ENCODE measurements at regions not wholly inside any gene's neighbourhood (a gene's known extent, or its start where the extent isn't known, plus 50 kb on each side); places are given as distances from the start of the nearest gene placed in this dataset.

- TF ChIP-seq POLR2AphosphoS5 (IDR thresholded peaks at IDR 0.05; ENCODE audit: low read depth, low read length) (no peak), CEBPB (IDR thresholded peaks at IDR 0.05; ENCODE audit: borderline replicate concordance, low read depth, low read length) (no peak), TRIM24 (CRISPR knock-in tag; IDR thresholded peaks at IDR 0.05) (no peak), ZFP91 (CRISPR knock-in tag; IDR thresholded peaks at IDR 0.05; ENCODE audit: borderline replicate concordance) (no peak), CTCF (CRISPR knock-in tag; IDR thresholded peaks at IDR 0.05) (no peak), NR2F1 (CRISPR knock-in tag; IDR thresholded peaks at IDR 0.05) (no peak), E2F1 (CRISPR knock-in tag; IDR thresholded peaks at IDR 0.05) (no peak), PBX3 (CRISPR knock-in tag; IDR thresholded peaks at IDR 0.05; ENCODE audit: borderline replicate concordance) (no peak), PCBP1 (IDR thresholded peaks at IDR 0.05; ENCODE audit: borderline replicate concordance, low read depth, low read length) (no peak), EP300 (IDR thresholded peaks at IDR 0.05; ENCODE audit: low read depth in 2 of 2, low read length in 2 of 2) (no peak), EP300 (CRISPR knock-in tag; IDR thresholded peaks at IDR 0.05; ENCODE audit: borderline replicate concordance) (no peak)
These were observed 232.2 kb downstream of the MAP2K6 start for GRCh38 chr17:69646729-69647128.

Measured in HepG2 (cell line).